Nephron (organoid): ENCODE measurements at regions not wholly inside any gene's neighbourhood (a gene's known extent, or its start where the extent isn't known, plus 50 kb on each side); places are given as distances from the start of the nearest gene placed in this dataset.

ENCODE experiments used
- H3K27ac Mint-ChIP-seq, 3 experiments: 2 replicates each; pipeline ENCODE4 v1.8.0; 2020; ENCODE audit warnings: mixed read lengths in 3 of 3, mild to moderate bottlenecking in 2 of 3, moderate library complexity in 1 of 3
- H3K27me3 Mint-ChIP-seq: 2 replicates; pipeline ENCODE4 v1.8.0; 2021; ENCODE audit warnings: low read depth, mild to moderate bottlenecking, moderate library complexity, mixed read lengths
- H3K36me3 Mint-ChIP-seq: 2 replicates; pipeline ENCODE4 v1.8.0; 2020; ENCODE audit warnings: low read depth, mixed read lengths
- H3K4me1 Mint-ChIP-seq: 2 replicates; pipeline ENCODE4 v1.8.0; 2020; ENCODE audit warnings: mixed read lengths
- H3K4me3 Mint-ChIP-seq, 3 experiments: 2 replicates each; pipeline ENCODE4 v1.8.0; 2020; ENCODE audit warnings: mild to moderate bottlenecking in 3 of 3, mixed read lengths in 3 of 3, moderate library complexity in 2 of 3
- H3K9me3 Mint-ChIP-seq: 2 replicates; pipeline ENCODE4 v1.8.0; 2020; ENCODE audit warnings: mixed read lengths
- TF ChIP-seq, protein P1 (sequence below), 3 experiments: fragments of 200-600 bp; sonication (generic); IDR thresholded peaks; one replicate each; pipeline ENCODE4 v1.5.0; 2021; ENCODE audit warnings: antibody characterized with exemption in 3 of 3; ENCODE audit not compliant: unreplicated experiment in 3 of 3

GRCh38 chr15:87211547-87211946 is 1045.0 kb downstream of the NTRK3 start:
- H3K4me3 Mint-ChIP-seq, result no peak overlapping the region
- no peaks in the 10 kb centered on the region for H3K27me3 Mint-ChIP-seq
- peaks cover 5% of the 10 kb centered on the region for H3K4me1 Mint-ChIP-seq
- TF ChIP-seq, protein P1, sequence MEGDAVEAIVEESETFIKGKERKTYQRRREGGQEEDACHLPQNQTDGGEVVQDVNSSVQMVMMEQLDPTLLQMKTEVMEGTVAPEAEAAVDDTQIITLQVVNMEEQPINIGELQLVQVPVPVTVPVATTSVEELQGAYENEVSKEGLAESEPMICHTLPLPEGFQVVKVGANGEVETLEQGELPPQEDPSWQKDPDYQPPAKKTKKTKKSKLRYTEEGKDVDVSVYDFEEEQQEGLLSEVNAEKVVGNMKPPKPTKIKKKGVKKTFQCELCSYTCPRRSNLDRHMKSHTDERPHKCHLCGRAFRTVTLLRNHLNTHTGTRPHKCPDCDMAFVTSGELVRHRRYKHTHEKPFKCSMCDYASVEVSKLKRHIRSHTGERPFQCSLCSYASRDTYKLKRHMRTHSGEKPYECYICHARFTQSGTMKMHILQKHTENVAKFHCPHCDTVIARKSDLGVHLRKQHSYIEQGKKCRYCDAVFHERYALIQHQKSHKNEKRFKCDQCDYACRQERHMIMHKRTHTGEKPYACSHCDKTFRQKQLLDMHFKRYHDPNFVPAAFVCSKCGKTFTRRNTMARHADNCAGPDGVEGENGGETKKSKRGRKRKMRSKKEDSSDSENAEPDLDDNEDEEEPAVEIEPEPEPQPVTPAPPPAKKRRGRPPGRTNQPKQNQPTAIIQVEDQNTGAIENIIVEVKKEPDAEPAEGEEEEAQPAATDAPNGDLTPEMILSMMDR (IDR thresholded peaks at IDR 0.05; ENCODE audit: unreplicated experiment in 3 of 3), result no peak
- H3K9me3 Mint-ChIP-seq, result no peaks in the 10 kb centered on the region
- no peak overlapping the region for H3K27ac Mint-ChIP-seq
- no peaks in the 10 kb centered on the region for H3K36me3 Mint-ChIP-seq

DNA sequence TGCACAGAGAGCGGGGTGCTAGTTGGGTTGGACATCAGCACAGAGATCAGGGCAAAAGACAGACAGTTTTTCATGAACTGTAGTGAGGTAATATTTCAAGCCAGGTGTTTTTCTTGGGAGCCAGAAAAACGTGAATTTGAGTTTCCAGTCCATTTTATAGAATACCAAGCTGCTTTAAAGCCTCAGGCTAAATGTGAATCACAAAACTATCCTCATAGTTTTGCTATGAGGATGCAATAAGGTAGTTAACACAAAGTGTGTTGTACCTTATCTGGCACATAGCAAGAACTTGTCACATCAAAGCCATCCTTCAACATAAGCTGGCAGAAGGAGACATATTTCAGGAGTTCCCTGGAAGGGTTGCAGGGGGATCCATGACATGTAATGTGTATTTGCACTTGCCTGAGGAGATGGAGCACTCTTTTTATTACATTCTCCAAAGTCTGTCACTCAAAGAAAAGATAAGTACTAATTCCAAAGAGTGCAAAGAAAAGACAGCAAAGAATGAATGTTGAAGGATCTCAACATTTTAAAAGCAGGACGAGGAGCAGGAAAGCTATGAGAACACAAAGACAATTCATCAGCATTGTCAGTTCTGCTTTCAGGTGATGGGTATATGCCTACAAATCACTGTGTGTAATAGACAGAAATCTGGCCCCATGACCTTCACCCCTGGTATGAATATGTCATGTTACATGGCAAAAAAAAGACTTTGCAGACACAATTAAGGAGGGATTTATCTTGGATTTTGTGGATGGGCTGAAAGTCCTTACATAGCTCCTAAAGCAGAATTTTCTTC is 1046.4 kb downstream of the NTRK3 start:
- Mint-ChIP-seq H3K27me3 (no peaks in the 10 kb centered on the region), H3K36me3 (no peaks in the 10 kb centered on the region), H3K4me1 (peaks cover 5% of the 10 kb centered on the region), H3K27ac (no peak overlapping the region), H3K4me3 (no peak overlapping the region), H3K9me3 (no peaks in the 10 kb centered on the region)
- TF ChIP-seq, protein P1 (IDR thresholded peaks at IDR 0.05; ENCODE audit: unreplicated experiment in 3 of 3), result no peak

- Mint-ChIP-seq H3K27me3 (no peaks in the 10 kb centered on the region), H3K9me3 (no peaks in the 10 kb centered on the region), H3K27ac (no peak overlapping the region), H3K4me3 (no peak overlapping the region), H3K36me3 (no peaks in the 10 kb centered on the region), H3K4me1 (no peaks in the 10 kb centered on the region)
- TF ChIP-seq, protein P1 (IDR thresholded peaks at IDR 0.05; ENCODE audit: unreplicated experiment in 3 of 3), result no peak
Measured at GRCh38 chr15:87207990-87208580, 1048.5 kb downstream of the NTRK3 start.

GRCh38 chr15:87207251-87207650 is 1049.3 kb downstream of the NTRK3 start:
- H3K4me3 Mint-ChIP-seq, result no peak overlapping the region
- no peaks in the 10 kb centered on the region for H3K4me1 Mint-ChIP-seq
- H3K27me3 Mint-ChIP-seq, result no peaks in the 10 kb centered on the region
- TF ChIP-seq, protein P1 (IDR thresholded peaks at IDR 0.05; ENCODE audit: unreplicated experiment in 3 of 3), result no peak
- H3K36me3 Mint-ChIP-seq, result no peaks in the 10 kb centered on the region
- H3K27ac Mint-ChIP-seq, result no peak overlapping the region
- no peaks in the 10 kb centered on the region for H3K9me3 Mint-ChIP-seq

DNA sequence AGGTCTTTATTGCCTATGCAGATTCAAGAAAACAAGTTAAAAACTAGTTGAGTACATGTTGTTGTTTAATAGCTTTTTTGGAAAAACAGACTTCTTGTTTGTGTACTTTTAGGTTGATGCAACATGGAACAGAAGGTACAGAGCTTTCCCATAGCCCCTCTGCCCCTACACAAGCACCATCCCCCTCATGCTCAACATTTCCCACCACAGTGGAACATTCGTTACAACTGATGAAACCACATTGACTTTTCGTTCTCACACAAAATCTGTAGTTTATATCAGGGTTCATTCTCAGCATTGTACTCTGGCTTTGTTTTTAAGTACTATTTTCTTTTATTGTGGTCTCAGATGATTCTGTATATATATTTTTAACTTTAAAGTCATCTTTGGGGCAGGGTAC is 1054.6 kb downstream of the NTRK3 start:
- TF ChIP-seq, protein P1 (IDR thresholded peaks at IDR 0.05; ENCODE audit: unreplicated experiment in 3 of 3), result no peak
- Mint-ChIP-seq H3K9me3 (no peaks in the 10 kb centered on the region), H3K27me3 (no peaks in the 10 kb centered on the region), H3K4me1 (no peaks in the 10 kb centered on the region), H3K27ac (no peak overlapping the region), H3K4me3 (no peak overlapping the region), H3K36me3 (no peaks in the 10 kb centered on the region)

DNA sequence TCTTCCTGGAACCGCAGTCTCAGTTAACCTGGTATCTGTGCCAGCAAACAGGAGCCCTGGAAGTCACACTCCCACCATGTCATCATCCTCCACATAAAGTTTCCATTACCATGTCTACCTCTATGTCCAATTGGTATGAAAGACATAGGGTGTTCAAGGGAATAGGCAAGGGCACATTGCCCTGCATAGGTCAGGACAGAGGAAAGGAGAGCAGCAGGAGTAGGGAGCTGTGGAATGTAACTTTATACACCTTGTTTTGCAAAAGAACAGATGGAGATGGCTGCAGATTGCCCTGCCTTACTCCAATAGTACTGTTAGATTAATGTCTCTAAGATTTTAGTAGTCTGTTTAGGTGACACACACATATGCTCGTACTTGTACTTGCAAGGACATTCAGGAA is 1056.4 kb downstream of the NTRK3 start:
- H3K27me3 Mint-ChIP-seq, result peaks cover 4% of the 10 kb centered on the region
- H3K9me3 Mint-ChIP-seq, result no peaks in the 10 kb centered on the region

More for the DNA sequence above, 1056.4 kb downstream of the NTRK3 start:
- no peaks in the 10 kb centered on the region for H3K36me3 Mint-ChIP-seq
- no peaks in the 10 kb centered on the region for H3K4me1 Mint-ChIP-seq
- TF ChIP-seq, protein P1 (IDR thresholded peaks at IDR 0.05; ENCODE audit: unreplicated experiment in 3 of 3), result no peak
- no peak overlapping the region for H3K27ac Mint-ChIP-seq
- no peak overlapping the region for H3K4me3 Mint-ChIP-seq
